ENCODE measurements at regions not wholly inside any gene's neighbourhood (a gene's known extent, or its start where the extent isn't known, plus 50 kb on each side); places are given as distances from the start of the nearest gene placed in this dataset.

- no peaks in the 10 kb centered on the region for H3K36me3 Mint-ChIP-seq (ENCODE audit: low read depth)
- peaks cover 1% of the 10 kb centered on the region for H3K27me3 Mint-ChIP-seq
- no peak overlapping the region for H3K27ac Mint-ChIP-seq
- H3K4me1 Mint-ChIP-seq (ENCODE audit: low read depth), result peaks cover 11% of the 10 kb centered on the region
- no peak overlapping the region for H3K4me3 Mint-ChIP-seq
- H3K9me3 Mint-ChIP-seq, result peaks cover 3% of the 10 kb centered on the region
Observed at GRCh38 chr10:8498881-8499280, 444.4 kb downstream of the GATA3 start.

- Mint-ChIP-seq H3K36me3 (ENCODE audit: low read depth) (no peaks in the 10 kb centered on the region), H3K9me3 (peaks cover 3% of the 10 kb centered on the region), H3K4me3 (no peak overlapping the region), H3K27me3 (peaks cover 5% of the 10 kb centered on the region), H3K4me1 (ENCODE audit: low read depth) (peaks cover 11% of the 10 kb centered on the region), H3K27ac (no peak overlapping the region)
Observed at GRCh38 chr10:8499312-8499711, 444.8 kb downstream of the GATA3 start.

- Mint-ChIP-seq H3K27ac (no peak overlapping the region), H3K27me3 (peaks cover 8% of the 10 kb centered on the region), H3K4me1 (ENCODE audit: low read depth) (peaks cover 11% of the 10 kb centered on the region)
Observed at GRCh38 chr10:8499752-8500390, 445.4 kb downstream of the GATA3 start.

GRCh38 chr10:8502573-8502972 is 448.1 kb downstream of the GATA3 start:
- no peak overlapping the region for H3K27ac Mint-ChIP-seq
- peaks cover 14% of the 10 kb centered on the region for H3K27me3 Mint-ChIP-seq
- no peaks in the 10 kb centered on the region for H3K36me3 Mint-ChIP-seq (ENCODE audit: low read depth)
- H3K4me3 Mint-ChIP-seq, result no peak overlapping the region
- peaks cover 11% of the 10 kb centered on the region for H3K4me1 Mint-ChIP-seq (ENCODE audit: low read depth)
- peaks cover 3% of the 10 kb centered on the region for H3K9me3 Mint-ChIP-seq

More at GRCh38 chr10:8499752-8500390, 445.4 kb downstream of the GATA3 start:
- H3K4me3 Mint-ChIP-seq, result no peak overlapping the region
- H3K36me3 Mint-ChIP-seq (ENCODE audit: low read depth), result no peaks in the 10 kb centered on the region
- peaks cover 3% of the 10 kb centered on the region for H3K9me3 Mint-ChIP-seq

GRCh38 chr10:8504499-8504898 is 450.0 kb downstream of the GATA3 start:
- Mint-ChIP-seq H3K9me3 (no peaks in the 10 kb centered on the region), H3K27ac (no peak overlapping the region), H3K4me3 (no peak overlapping the region), H3K36me3 (ENCODE audit: low read depth) (no peaks in the 10 kb centered on the region), H3K27me3 (peaks cover 14% of the 10 kb centered on the region), H3K4me1 (ENCODE audit: low read depth) (no peaks in the 10 kb centered on the region)

GRCh38 chr10:8507156-8507555 is 452.7 kb downstream of the GATA3 start:
- H3K9me3 Mint-ChIP-seq, result no peaks in the 10 kb centered on the region
- H3K4me1 Mint-ChIP-seq (ENCODE audit: low read depth), result no peaks in the 10 kb centered on the region
- no peaks in the 10 kb centered on the region for H3K36me3 Mint-ChIP-seq (ENCODE audit: low read depth)
- no peak overlapping the region for H3K4me3 Mint-ChIP-seq
- H3K27ac Mint-ChIP-seq, result no peak overlapping the region
- peaks cover 17% of the 10 kb centered on the region for H3K27me3 Mint-ChIP-seq

GRCh38 chr10:8508882-8509281 is 454.4 kb downstream of the GATA3 start:
- Mint-ChIP-seq H3K27me3 (peaks cover 18% of the 10 kb centered on the region), H3K4me1 (ENCODE audit: low read depth) (no peaks in the 10 kb centered on the region), H3K27ac (no peak overlapping the region), H3K36me3 (ENCODE audit: low read depth) (no peaks in the 10 kb centered on the region), H3K9me3 (no peaks in the 10 kb centered on the region), H3K4me3 (no peak overlapping the region)

- peaks cover 10% of the 10 kb centered on the region for H3K27me3 Mint-ChIP-seq
- H3K36me3 Mint-ChIP-seq (ENCODE audit: low read depth), result no peaks in the 10 kb centered on the region
- no peak overlapping the region for H3K27ac Mint-ChIP-seq
Observed at GRCh38 chr10:8510471-8510870, 456.0 kb downstream of the GATA3 start.

GRCh38 chr10:8511026-8511425 is 456.5 kb downstream of the GATA3 start:
- Mint-ChIP-seq H3K27me3 (peaks cover 8% of the 10 kb centered on the region), H3K27ac (no peak overlapping the region), H3K36me3 (ENCODE audit: low read depth) (no peaks in the 10 kb centered on the region), H3K4me3 (no peak overlapping the region), H3K4me1 (ENCODE audit: low read depth) (no peaks in the 10 kb centered on the region), H3K9me3 (no peaks in the 10 kb centered on the region)

More at GRCh38 chr10:8510471-8510870, 456.0 kb downstream of the GATA3 start:
- Mint-ChIP-seq H3K4me3 (no peak overlapping the region), H3K4me1 (ENCODE audit: low read depth) (no peaks in the 10 kb centered on the region), H3K9me3 (no peaks in the 10 kb centered on the region)

- no peak overlapping the region for H3K27ac Mint-ChIP-seq
- H3K4me1 Mint-ChIP-seq (ENCODE audit: low read depth), result no peaks in the 10 kb centered on the region
- no peaks in the 10 kb centered on the region for H3K36me3 Mint-ChIP-seq (ENCODE audit: low read depth)
- no peak overlapping the region for H3K4me3 Mint-ChIP-seq
- no peaks in the 10 kb centered on the region for H3K9me3 Mint-ChIP-seq
- peaks cover 5% of the 10 kb centered on the region for H3K27me3 Mint-ChIP-seq
Observed at GRCh38 chr10:8513155-8514147, 459.0 kb downstream of the GATA3 start.

GRCh38 chr10:8520382-8520781 is 465.9 kb downstream of the GATA3 start:
- Mint-ChIP-seq H3K36me3 (ENCODE audit: low read depth) (no peaks in the 10 kb centered on the region), H3K27me3 (no peaks in the 10 kb centered on the region), H3K9me3 (peaks cover 4% of the 10 kb centered on the region), H3K4me1 (ENCODE audit: low read depth) (no peaks in the 10 kb centered on the region), H3K4me3 (no peak overlapping the region), H3K27ac (no peak overlapping the region)

- H3K4me3 Mint-ChIP-seq, result no peak overlapping the region
- H3K36me3 Mint-ChIP-seq (ENCODE audit: low read depth), result no peaks in the 10 kb centered on the region
- no peaks in the 10 kb centered on the region for H3K9me3 Mint-ChIP-seq
- peaks cover 3% of the 10 kb centered on the region for H3K27me3 Mint-ChIP-seq
- no peaks in the 10 kb centered on the region for H3K4me1 Mint-ChIP-seq (ENCODE audit: low read depth)
- no peak overlapping the region for H3K27ac Mint-ChIP-seq
Observed at GRCh38 chr10:8527773-8528172, 473.3 kb downstream of the GATA3 start.

- Mint-ChIP-seq H3K9me3 (no peaks in the 10 kb centered on the region), H3K4me3 (no peak overlapping the region), H3K36me3 (ENCODE audit: low read depth) (no peaks in the 10 kb centered on the region), H3K27me3 (peaks cover 16% of the 10 kb centered on the region), H3K27ac (no peak overlapping the region), H3K4me1 (ENCODE audit: low read depth) (no peaks in the 10 kb centered on the region)
Observed at GRCh38 chr10:8531116-8531515, 476.6 kb downstream of the GATA3 start.

- Mint-ChIP-seq H3K4me3 (no peak overlapping the region), H3K9me3 (no peaks in the 10 kb centered on the region), H3K36me3 (ENCODE audit: low read depth) (no peaks in the 10 kb centered on the region), H3K4me1 (ENCODE audit: low read depth) (no peaks in the 10 kb centered on the region), H3K27me3 (peaks cover 16% of the 10 kb centered on the region), H3K27ac (no peak overlapping the region)
Observed at GRCh38 chr10:8532647-8533046, 478.2 kb downstream of the GATA3 start.

GRCh38 chr10:8533462-8533861 is 479.0 kb downstream of the GATA3 start:
- no peaks in the 10 kb centered on the region for H3K9me3 Mint-ChIP-seq

More at GRCh38 chr10:8533462-8533861, 479.0 kb downstream of the GATA3 start:
- Mint-ChIP-seq H3K36me3 (ENCODE audit: low read depth) (no peaks in the 10 kb centered on the region), H3K27me3 (peaks cover 16% of the 10 kb centered on the region), H3K27ac (no peak overlapping the region), H3K4me1 (ENCODE audit: low read depth) (no peaks in the 10 kb centered on the region), H3K4me3 (no peak overlapping the region)

All from stimulated activated naive CD8-positive, alpha-beta T cell treated with anti-CD3 and anti-CD28 coated beads, Interleukin-15, Interleukin-2, amounts not matched to agents 100 ng/mL and 50 ng/mL, for 24 hours (primary cell).